GM19351 (cell line): ENCODE measurements at regions not wholly inside any gene's neighbourhood (a gene's known extent, or its start where the extent isn't known, plus 50 kb on each side); places are given as distances from the start of the nearest gene placed in this dataset.
A peak's percentile ranks its signal among the peaks of the same experiment; 100 is the strongest.

ENCODE experiments used
- ATAC-seq: cut with Tn5 transposase; IDR thresholded peaks from one replicate; pipeline ENCODE4 v1.9.1; 2021; ENCODE audit warnings: mild to moderate bottlenecking, moderate library complexity; ENCODE audit not compliant: unreplicated experiment

DNA sequence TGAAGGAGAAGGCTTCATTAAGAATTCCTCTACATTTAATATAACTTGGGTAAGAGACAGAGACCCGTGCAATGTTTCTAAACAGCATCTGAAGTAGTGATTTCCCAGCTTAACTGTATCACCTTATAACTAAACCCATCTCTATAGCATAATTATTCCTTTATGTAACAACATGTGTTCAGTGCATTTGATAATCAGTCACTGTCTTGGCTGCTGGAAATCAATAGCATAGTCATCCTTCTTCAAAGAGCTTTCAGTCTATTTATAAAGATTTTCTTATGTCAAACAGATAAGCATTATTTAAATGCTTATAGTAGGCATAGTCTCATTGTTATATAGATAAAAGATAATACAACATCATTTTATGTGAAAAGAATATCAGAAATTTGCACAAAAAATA is 80.1 kb upstream of the TYRP1 start:
- ATAC-seq, result no peak

DNA sequence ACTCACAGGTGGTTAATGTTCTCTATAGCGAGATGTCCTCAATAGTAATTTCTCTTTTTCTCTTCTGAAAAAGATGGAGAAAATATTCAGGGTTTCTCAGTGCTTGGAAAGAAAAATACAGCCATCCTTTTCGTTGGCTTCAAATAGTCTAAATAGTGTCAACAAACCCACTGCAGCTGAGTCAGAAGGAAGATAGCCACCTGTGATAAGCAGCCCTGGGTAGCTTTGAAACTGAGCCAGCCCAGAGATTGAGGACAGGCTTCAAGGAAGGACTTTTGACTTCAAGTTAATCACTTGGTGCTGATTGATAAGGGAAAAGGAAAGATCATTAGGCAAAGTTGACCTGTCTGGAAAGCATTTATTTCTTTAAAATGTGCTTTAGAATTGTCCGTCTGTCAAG is 78.7 kb upstream of the TYRP1 start:
- ATAC-seq, result no peak

DNA sequence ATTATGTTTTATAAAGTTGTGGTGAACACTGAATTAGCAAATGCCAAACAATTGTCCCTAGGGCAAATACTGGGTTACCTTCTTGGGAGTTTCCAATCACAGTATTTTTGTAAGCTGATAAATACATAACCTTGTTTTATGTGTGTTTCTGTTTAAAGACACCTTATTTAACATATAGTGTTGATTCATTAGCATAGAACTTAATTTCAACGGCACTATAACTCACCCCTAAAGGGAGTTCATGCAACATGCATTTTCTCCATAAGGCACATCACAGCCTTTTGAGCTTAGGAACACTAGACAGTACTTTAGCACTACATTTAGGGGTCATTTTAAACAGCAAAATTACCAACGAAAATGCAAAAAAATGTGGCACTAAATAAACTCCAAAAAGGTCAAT is 74.2 kb upstream of the TYRP1 start:
- no peak for ATAC-seq

DNA sequence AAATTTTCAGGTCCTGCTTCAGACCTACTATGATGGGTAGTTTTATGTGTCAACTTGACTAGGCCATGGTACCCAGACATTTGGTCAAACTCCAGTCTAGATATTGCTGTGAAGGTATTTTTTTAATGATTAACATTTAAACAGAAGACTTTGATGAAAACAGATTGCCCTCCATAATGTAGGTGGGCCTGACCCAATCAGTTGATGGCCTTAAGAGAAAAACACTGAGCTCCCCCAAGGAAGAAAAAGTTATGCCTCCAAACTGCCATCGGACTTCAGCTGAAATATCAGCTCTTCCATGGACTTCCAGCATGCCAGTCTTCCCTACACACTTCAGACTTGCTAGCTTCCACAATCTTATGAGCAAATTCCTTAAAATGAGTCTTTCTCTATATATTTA is 67.3 kb upstream of the TYRP1 start:
- ATAC-seq, result no peak

DNA sequence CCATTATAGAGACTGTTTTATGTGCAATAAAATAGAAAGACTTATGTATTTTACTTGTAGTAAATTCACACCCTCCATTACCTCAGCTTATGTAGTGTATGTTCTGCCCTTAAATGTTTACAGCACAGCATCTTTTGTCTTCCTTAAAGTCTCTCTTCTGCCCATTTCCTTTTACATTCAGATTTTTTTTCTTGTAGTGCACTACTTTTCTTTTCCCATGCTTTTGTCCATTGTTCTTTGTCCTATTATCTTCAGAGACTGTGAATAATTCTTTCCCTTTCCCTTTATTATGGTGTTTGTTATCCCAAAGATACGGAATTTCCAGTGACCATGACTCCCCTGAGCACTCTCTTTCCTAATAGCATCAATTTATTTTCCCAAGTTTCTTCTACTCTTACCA is 66.1 kb upstream of the TYRP1 start:
- ATAC-seq, result no peak

DNA sequence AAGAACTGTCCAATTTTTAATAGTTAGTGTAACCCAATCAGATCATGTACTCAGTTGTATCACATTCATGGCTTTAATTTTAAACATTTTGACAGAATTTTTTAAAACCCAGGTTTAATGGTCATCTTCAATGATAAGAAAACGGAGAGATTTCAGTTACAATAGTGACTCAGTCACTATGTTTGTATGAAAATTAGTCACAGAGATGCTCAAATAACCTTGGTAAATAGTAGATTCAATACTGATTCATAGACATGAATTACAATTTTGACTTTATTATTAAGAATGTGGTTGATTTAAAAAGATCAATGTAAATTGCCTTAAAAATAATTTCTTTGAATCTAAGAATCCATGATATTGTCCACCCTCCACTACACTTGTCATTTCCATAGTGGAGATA is 64.6 kb upstream of the TYRP1 start:
- no peak for ATAC-seq

DNA sequence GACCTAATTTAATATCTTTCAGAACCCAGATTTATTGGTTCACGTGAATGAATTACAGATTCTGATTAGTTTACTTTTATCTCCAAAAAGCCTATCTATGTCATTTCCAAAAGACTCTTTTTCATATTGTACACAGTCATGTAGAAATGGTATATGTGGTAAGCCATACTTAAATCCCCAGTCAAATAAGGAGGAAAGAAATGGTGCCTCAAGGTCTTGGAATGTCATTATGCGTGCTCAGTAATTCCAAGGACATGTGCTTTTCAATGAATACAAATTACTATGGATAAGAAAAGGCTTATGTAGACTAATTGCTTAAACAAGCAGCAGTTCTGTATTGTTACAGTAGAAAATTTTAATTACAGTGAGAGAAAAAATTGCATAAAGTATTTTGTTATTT is 64.1 kb upstream of the TYRP1 start:
- no peak for ATAC-seq

DNA sequence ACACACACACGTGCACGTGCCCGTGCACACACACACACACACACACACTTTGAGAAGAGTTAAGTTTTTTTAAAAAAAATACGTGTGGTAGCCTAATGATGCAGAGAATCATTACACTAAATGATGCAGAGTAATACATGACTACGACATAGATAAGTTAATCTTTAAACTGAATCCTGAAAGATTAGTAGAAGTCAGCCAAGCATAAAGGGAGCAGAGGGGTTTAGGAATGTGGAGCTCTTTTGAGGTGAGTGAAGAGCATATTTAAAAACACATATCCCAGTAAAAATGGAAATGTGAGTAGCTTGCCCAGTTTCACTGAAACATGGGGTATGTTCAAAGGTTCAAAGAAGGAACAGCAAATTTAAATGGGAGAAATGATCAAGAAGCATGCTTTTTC is 61.3 kb upstream of the TYRP1 start:
- ATAC-seq, result no peak

DNA sequence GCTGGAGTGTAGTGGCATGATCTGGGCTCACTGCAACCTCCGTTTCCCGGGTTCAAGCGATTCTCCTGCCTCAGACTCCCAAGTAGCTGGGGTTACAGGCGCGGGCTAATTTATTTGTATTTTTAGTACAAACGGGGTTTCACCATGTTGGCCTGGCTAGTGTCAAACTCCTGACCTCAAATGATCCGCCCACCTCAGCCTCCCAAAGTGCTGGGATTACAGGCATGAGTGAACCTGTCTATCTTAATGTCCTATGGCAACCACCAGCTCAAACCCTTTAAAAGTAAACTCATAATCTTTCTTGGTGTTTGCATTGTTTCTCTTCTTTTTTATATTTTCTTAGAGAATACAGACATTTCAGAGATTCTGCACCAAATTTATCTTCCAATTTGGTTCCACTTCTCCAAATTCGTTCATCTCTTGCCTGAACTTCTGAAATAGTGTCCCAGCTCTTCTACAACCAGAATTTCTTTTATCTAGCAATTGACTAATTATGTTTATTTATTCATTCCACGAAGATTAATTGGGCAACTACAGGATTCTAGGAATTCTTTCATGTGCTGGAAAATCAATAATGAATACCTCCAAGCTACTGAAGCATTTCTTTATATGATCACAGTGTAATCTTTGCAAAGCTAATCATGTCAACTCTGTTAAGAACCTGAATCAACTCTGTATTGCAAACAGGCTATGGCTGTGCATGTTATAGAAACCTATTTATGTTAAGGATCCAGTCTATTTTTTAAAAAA is 60.0 kb upstream of the TYRP1 start:
- ATAC-seq, result no peak

DNA sequence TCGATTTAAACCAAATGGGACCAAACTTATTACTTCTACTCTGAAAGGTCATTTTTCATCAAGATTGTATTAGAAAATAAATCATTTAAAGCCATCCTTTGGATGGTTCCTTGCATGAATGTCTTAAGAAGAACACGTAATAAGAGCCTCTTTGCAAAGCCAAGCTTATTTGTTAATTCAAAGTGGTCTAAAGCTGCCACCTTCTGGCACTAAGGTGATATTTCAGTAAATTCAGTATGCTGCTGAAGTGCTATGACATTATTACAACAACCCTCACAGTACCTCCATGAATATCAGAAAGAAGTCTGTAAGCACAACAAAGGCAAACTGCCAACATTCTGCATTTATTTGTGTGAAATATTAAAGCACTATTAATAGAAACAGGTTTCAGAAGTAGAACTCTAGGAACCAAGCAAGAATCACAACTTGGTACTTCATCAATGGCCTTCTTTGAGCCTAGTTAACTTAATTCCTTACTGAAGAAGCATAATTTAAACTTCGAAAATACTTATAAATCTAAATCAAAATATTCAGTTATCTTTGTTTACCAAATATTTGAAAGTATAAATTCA is 53.1 kb upstream of the TYRP1 start:
- ATAC-seq, result peak; percentile 77

DNA sequence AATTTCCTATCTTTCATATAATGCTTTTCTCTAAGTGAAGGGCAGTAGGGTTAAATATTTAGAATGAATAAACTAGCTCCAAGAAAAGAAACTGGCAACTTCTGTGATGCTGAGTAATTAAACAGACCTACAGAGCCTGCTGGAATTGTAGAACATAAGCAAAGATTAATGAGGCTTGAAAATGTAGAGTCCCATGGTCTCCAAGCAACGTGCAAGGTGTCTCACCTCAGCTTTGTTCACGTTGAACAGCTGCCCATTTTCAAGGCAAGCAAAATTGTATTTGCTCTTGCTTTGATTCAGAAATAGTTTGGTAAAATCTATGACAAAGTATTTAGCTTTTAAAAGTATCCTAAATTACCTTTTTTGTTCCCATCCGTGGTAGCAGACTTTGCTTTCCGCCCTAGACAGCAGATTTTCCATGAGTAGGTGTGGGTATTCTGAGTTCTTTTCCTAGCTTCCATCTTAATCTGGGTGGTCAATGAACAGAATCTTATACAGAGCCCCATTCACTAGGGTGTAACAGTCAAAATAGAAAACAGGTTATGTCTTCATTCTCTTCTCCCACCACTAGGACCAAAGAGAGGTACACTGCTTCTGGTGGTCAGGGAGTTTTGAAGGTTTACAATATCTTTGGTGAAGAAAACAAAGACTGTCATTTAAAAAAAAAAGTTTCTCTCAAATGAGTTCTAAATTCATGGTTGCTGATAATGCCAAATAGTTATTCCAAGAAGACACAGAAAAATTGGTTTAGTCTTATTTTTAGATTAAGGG is 52.1 kb upstream of the TYRP1 start:
- no peak for ATAC-seq
